RCC 7860 (cell line): ENCODE measurements at regions not wholly inside any gene's neighbourhood (a gene's known extent, or its start where the extent isn't known, plus 50 kb on each side); places are given as distances from the start of the nearest gene placed in this dataset.

Source experiments
- DNase-seq: peaks from one replicate; pipeline ENCODE4 v3.0.0-alpha.2; 2015; ENCODE audit warnings: low spot score
- FAIRE-seq: peaks from 2 replicates; lab custom pipeline; 2012; peaks lifted over from hg19 to GRCh38; lab: Jason Lieb, UNC

GRCh38 chr3:22450786-22451400, 699.9 kb upstream of the ZNF385D start:
- FAIRE-seq: no peak
- DNase-seq: no peak

- DNase-seq (no peak), FAIRE-seq (no peak)
Measured at GRCh38 chr3:22451501-22451900, 700.5 kb upstream of the ZNF385D start.

GRCh38 chr3:22453906-22454535, 703.0 kb upstream of the ZNF385D start:
- FAIRE-seq (no peak), DNase-seq (no peak)

- no peak for FAIRE-seq
- DNase-seq: no peak
Measured at GRCh38 chr3:22469995-22470394, 719.0 kb upstream of the ZNF385D start.

- DNase-seq (no peak), FAIRE-seq (no peak)
Measured at GRCh38 chr3:22471557-22471956, 720.5 kb upstream of the ZNF385D start.

- FAIRE-seq (peak; percentile 96), DNase-seq (peak; percentile 83)
Measured at GRCh38 chr3:22474706-22475445, 723.9 kb upstream of the ZNF385D start.

GRCh38 chr3:22475665-22476240, 724.7 kb upstream of the ZNF385D start:
- FAIRE-seq: peak; percentile 89
- peak; percentile 91 for DNase-seq

GRCh38 chr3:22476976-22477375, 726.0 kb upstream of the ZNF385D start:
- FAIRE-seq (no peak), DNase-seq (no peak)

GRCh38 chr3:22485954-22486353, 717.2 kb upstream of the UBE2E2 start:
- DNase-seq (no peak), FAIRE-seq (no peak)

- FAIRE-seq (no peak), DNase-seq (no peak)
Measured at GRCh38 chr3:22490747-22491146, 712.4 kb upstream of the UBE2E2 start.

GRCh38 chr3:22491344-22491743, 711.8 kb upstream of the UBE2E2 start:
- no peak for DNase-seq
- no peak for FAIRE-seq

- FAIRE-seq: no peak
- no peak for DNase-seq
Measured at GRCh38 chr3:22492342-22492741, 710.8 kb upstream of the UBE2E2 start.

- FAIRE-seq: no peak
- no peak for DNase-seq
Measured at GRCh38 chr3:22495241-22495640, 707.9 kb upstream of the UBE2E2 start.

GRCh38 chr3:22495791-22496190, 707.3 kb upstream of the UBE2E2 start:
- DNase-seq (no peak), FAIRE-seq (no peak)

GRCh38 chr3:22496641-22497040, 706.5 kb upstream of the UBE2E2 start:
- no peak for DNase-seq
- FAIRE-seq: no peak

- FAIRE-seq (no peak), DNase-seq (no peak)
Measured at GRCh38 chr3:22506871-22507270, 696.3 kb upstream of the UBE2E2 start.

GRCh38 chr3:22507709-22508108, 695.4 kb upstream of the UBE2E2 start:
- FAIRE-seq (no peak), DNase-seq (no peak)

GRCh38 chr3:22523925-22524324, 679.2 kb upstream of the UBE2E2 start:
- FAIRE-seq (no peak), DNase-seq (no peak)

GRCh38 chr3:22526266-22526837, 676.8 kb upstream of the UBE2E2 start:
- no peak for DNase-seq
- FAIRE-seq: no peak

- no peak for FAIRE-seq
- no peak for DNase-seq
Measured at GRCh38 chr3:22536541-22536940, 666.6 kb upstream of the UBE2E2 start.

- no peak for FAIRE-seq
- no peak for DNase-seq
Measured at GRCh38 chr3:22537560-22537959, 665.6 kb upstream of the UBE2E2 start.
